Activated naive CD4-positive, alpha-beta T cell treated with anti-CD3 and anti-CD28 coated beads, Interleukin-2, amount 50 U/mL, for 72 hours (primary cell): ENCODE measurements at regions not wholly inside any gene's neighbourhood (a gene's known extent, or its start where the extent isn't known, plus 50 kb on each side); places are given as distances from the start of the nearest gene placed in this dataset.

Experiments used
- ATAC-seq, 2 donors: fragments of 150-1000 bp; cut with Tn5 transposase; 2 replicates each; pipeline ENCODE4 v1.10.0; 2021; ENCODE audit warnings: mild to moderate bottlenecking in 2 of 2, moderate library complexity in 2 of 2
- DNase-seq, 2 donors: peaks; one replicate each; pipeline ENCODE4 v3.0.0; 2021 to 2022; ENCODE audit warnings: low spot score in 2 of 2
- H3K27ac Mint-ChIP-seq, 2 donors: one replicate each; pipeline ENCODE4 v1.8.0; 2022; ENCODE audit warnings: mild to moderate bottlenecking in 2 of 2, mixed read lengths in 2 of 2
- H3K36me3 Mint-ChIP-seq, 2 donors: one replicate each; pipeline ENCODE4 v1.8.0; 2022; ENCODE audit warnings: mixed read lengths in 2 of 2
- H3K9me3 Mint-ChIP-seq, 2 donors: one replicate each; pipeline ENCODE4 v1.8.0; 2022; ENCODE audit warnings: mixed read lengths in 2 of 2

DNA sequence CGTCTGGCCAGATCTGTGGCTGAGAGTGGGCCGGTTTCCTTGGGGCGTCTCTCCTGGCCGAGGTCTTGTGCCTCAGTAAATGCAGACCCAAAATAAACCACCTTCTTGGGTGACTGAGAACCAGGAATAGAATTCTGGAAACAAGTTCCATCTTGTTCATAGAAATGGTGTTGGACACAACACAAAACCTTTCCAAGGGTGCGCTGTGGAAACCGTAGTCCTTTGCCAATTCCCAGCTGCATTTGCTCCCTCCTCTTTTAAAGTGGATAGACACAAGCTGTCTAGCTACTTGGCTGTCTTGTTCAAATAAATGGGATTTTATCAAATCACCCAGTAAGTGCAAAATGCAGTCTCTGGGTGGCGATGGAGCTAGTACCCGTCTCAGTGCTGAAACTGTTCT is 300.2 kb downstream of the SHANK2 start:
- ATAC-seq (no peak), DNase-seq (no peak)
- no peak overlapping the region for H3K27ac Mint-ChIP-seq
- H3K36me3 Mint-ChIP-seq: peaks cover 9 to 12% of the 10 kb centered on the region in 2 donors
- H3K9me3 Mint-ChIP-seq: peaks cover 11 to 15% of the 10 kb centered on the region in 2 donors

DNA sequence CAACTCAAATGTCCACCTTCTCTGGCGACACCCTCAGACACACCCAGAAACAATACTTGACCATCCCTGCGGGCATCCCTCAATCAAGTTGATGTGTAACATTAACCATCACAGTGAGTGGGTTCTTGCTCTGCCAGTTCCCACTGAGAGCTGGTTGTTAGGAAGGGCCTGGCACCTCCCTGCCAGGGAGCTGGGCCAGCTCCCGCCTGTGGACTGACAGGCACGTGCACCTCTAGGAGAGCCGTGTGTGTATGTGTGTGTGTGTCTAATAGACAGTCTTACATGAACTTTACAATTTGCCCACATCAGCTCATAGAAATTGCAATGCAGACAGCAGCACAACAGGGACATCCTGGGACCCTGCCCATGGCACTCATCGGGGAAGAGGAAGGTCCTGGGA is 298.7 kb downstream of the SHANK2 start:
- peaks cover 7 to 9% of the 10 kb centered on the region in 2 donors for H3K9me3 Mint-ChIP-seq
- ATAC-seq: no peak
- H3K36me3 Mint-ChIP-seq: peaks cover 8 to 9% of the 10 kb centered on the region in 2 donors
- no peak overlapping the region for H3K27ac Mint-ChIP-seq
- no peak for DNase-seq

DNA sequence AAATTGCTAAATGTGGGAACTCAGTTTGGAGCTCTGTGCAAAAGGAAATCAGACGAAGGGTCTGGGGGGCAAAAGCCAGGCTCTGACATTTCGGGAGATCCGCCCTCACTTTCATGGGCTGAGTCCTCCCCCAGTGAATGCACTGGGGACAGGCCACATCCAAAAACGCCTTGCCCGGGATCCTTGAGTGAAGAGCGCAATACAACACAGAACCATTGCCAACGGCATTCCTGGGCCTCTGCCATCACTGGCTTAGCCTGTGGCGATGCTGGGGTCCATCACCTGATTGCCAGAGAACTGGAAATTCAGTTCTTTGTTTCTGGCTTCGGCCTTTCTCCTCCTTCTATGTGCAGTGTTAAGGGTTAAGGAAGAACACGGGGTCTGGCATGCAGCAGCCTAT is 297.9 kb downstream of the SHANK2 start:
- no peak overlapping the region for H3K27ac Mint-ChIP-seq
- DNase-seq (no peak), ATAC-seq (no peak)
- peaks cover 7 to 9% of the 10 kb centered on the region in 2 donors for H3K9me3 Mint-ChIP-seq
- peaks cover 8 to 9% of the 10 kb centered on the region in 2 donors for H3K36me3 Mint-ChIP-seq
